HEK293 (cell line): ENCODE measurements at regions not wholly inside any gene's neighbourhood (a gene's known extent, or its start where the extent isn't known, plus 50 kb on each side); places are given as distances from the start of the nearest gene placed in this dataset.

Experiments used
- CTCF ChIA-PET: fragments of 350-600 bp; formaldehyde crosslinking; extraction: SDS; loops from one replicate; lab custom pipeline; 2021; ENCODE audit warnings: antibody characterized with exemption; lab: Yijun Ruan, JAX
- POLR2A ChIA-PET: fragments of 300-600 bp; formaldehyde crosslinking; extraction: SDS; loops from one replicate; lab custom pipeline; 2020; ENCODE audit warnings: antibody characterized with exemption, inconsistent platforms; lab: Yijun Ruan, JAX
- H3K27ac ChIP-seq: fragments of 200-500 bp; sonication (Bioruptor generic); 2 replicates; pipeline ENCODE4 v1.5.1; 2014; ENCODE audit warnings: low read depth, low read length, control low read depth, inconsistent platforms; ENCODE audit errors: extremely low read depth
- H3K36me3 ChIP-seq, 2 experiments: fragments of 200-500 bp in 1 of 2; sonication (Bioruptor generic) in 1 of 2; 1 replicate in 1 of 2; 2 replicates in 1 of 2; pipeline ENCODE4 v1.5.1; 2014 to 2017; ENCODE audit warnings: inconsistent platforms in 2 of 2, low read length in 2 of 2; ENCODE audit not compliant: control insufficient read depth in 2 of 2, insufficient read depth in 1 of 2
- H3K4me1 ChIP-seq: fragments of 200-500 bp; sonication (Bioruptor generic); 2 replicates; pipeline ENCODE4 v1.5.1; 2014; ENCODE audit warnings: mild to moderate bottlenecking, low read length, inconsistent platforms; ENCODE audit not compliant: control insufficient read depth, insufficient read depth
- H3K4me3 ChIP-seq: 2 replicates; pipeline ENCODE4 v1.5.1; 2011; ENCODE audit warnings: low read depth, mild to moderate bottlenecking, control low read depth, low read length, moderate library complexity
- H3K9me3 ChIP-seq: fragments of 200-500 bp; sonication (Bioruptor generic); 2 replicates; pipeline ENCODE4 v1.5.1; 2014; ENCODE audit warnings: low read depth, low read length, inconsistent platforms; ENCODE audit not compliant: control insufficient read depth, insufficient read depth
- ATF2 ChIP-seq: fragments of 450-650 bp; formaldehyde crosslinking; IDR thresholded peaks from 2 replicates; pipeline ENCODE4 v1.5.1; 2016; ENCODE audit warnings: missing biosample characterization, missing genetic modification characterization, low read depth
- KLF10 ChIP-seq: fragments of 450-650 bp; IDR thresholded peaks from 2 replicates; pipeline ENCODE4 v1.5.1; 2018; ENCODE audit warnings: missing biosample characterization, mild to moderate bottlenecking, missing genetic modification characterization
- KLF16 ChIP-seq: fragments of 450-650 bp; formaldehyde crosslinking; IDR thresholded peaks from 2 replicates; pipeline ENCODE4 v1.5.1; 2017; ENCODE audit warnings: missing biosample characterization, missing genetic modification characterization
- REPIN1 ChIP-seq: fragments of 450-650 bp; formaldehyde crosslinking; IDR thresholded peaks from 2 replicates; pipeline ENCODE4 v1.5.1; 2017; ENCODE audit warnings: missing biosample characterization, missing genetic modification characterization, low read depth
- SP3 ChIP-seq: fragments of 450-650 bp; formaldehyde crosslinking; IDR thresholded peaks from 2 replicates; pipeline ENCODE4 v1.5.1; 2016; ENCODE audit warnings: missing biosample characterization, missing genetic modification characterization
- SP7 ChIP-seq: fragments of 450-650 bp; formaldehyde crosslinking; IDR thresholded peaks from 2 replicates; pipeline ENCODE4 v1.5.1; 2016; ENCODE audit warnings: missing biosample characterization, missing genetic modification characterization
- ZBTB49 ChIP-seq: fragments of 450-650 bp; formaldehyde crosslinking; IDR thresholded peaks from 2 replicates; pipeline ENCODE4 v1.5.1; 2016; ENCODE audit warnings: missing biosample characterization, missing genetic modification characterization, low read depth
- ZFP69B ChIP-seq: fragments of 450-650 bp; formaldehyde crosslinking; IDR thresholded peaks from 2 replicates; pipeline ENCODE4 v1.5.1; 2016; ENCODE audit warnings: missing biosample characterization, missing genetic modification characterization
- ZNF138 ChIP-seq: fragments of 450-650 bp; formaldehyde crosslinking; IDR thresholded peaks from 2 replicates; pipeline ENCODE4 v1.5.1; 2016; ENCODE audit warnings: missing biosample characterization, missing genetic modification characterization, borderline replicate concordance
- ZNF211 ChIP-seq: fragments of 450-650 bp; formaldehyde crosslinking; IDR thresholded peaks from 2 replicates; pipeline ENCODE4 v1.5.1; 2016; ENCODE audit warnings: low read depth, missing biosample characterization, missing genetic modification characterization
- ZNF324 ChIP-seq: fragments of 450-650 bp; formaldehyde crosslinking; IDR thresholded peaks from 2 replicates; pipeline ENCODE4 v1.5.1; 2016; ENCODE audit warnings: missing biosample characterization, missing genetic modification characterization
- ZNF521 ChIP-seq: fragments of 450-650 bp; formaldehyde crosslinking; IDR thresholded peaks from 2 replicates; pipeline ENCODE4 v1.5.1; 2017; ENCODE audit warnings: missing biosample characterization, mild to moderate bottlenecking, missing genetic modification characterization
- ZNF701 ChIP-seq: fragments of 450-650 bp; formaldehyde crosslinking; IDR thresholded peaks from 2 replicates; pipeline ENCODE4 v1.5.1; 2016; ENCODE audit warnings: missing biosample characterization, missing genetic modification characterization
- ZNF747 ChIP-seq: fragments of 450-650 bp; formaldehyde crosslinking; IDR thresholded peaks from 2 replicates; pipeline ENCODE4 v1.5.1; 2016; ENCODE audit warnings: missing biosample characterization, missing genetic modification characterization
- ZSCAN23 ChIP-seq: fragments of 450-650 bp; formaldehyde crosslinking; IDR thresholded peaks from 2 replicates; pipeline ENCODE4 v1.5.1; 2016; ENCODE audit warnings: missing biosample characterization, missing genetic modification characterization
- ZSCAN30 ChIP-seq: fragments of 450-650 bp; IDR thresholded peaks from 2 replicates; pipeline ENCODE4 v1.5.1; 2018; ENCODE audit warnings: missing biosample characterization, mild to moderate bottlenecking, missing genetic modification characterization, moderate library complexity
- ZSCAN4 ChIP-seq: fragments of 450-650 bp; formaldehyde crosslinking; IDR thresholded peaks from 2 replicates; pipeline ENCODE4 v1.5.1; 2017; ENCODE audit warnings: missing biosample characterization, missing genetic modification characterization

GRCh38 chr9:115262952-115263351 is 145.0 kb upstream of the TNC start:
- no peak for TF ChIP-seq ATF2 (tag by site-specific recombination)
- TF ChIP-seq ZSCAN4 (tag by site-specific recombination) = no peak
- TF ChIP-seq ZSCAN23 (tag by site-specific recombination) = no peak
- no peak for TF ChIP-seq ZNF747 (tag by site-specific recombination)
- TF ChIP-seq, all 188 proteins: peak for 0
- ChIA-PET POLR2A (interaction anchor here (1.4 kb wide), 1 partner anchor 145 kb away, joined by 7 read pairs; the partner anchor contains the start of gene TNC), CTCF (interaction anchor here (0.7 to 1.2 kb wide), 5 partner anchors 10 to 716 kb away, joined by 3 to 4 read pairs (median 3); partner anchors contain the start of gene TNFSF15)
- no peak overlapping the region for H3K4me3 ChIP-seq
- H3K36me3 ChIP-seq = no peaks in the 10 kb centered on the region
- H3K4me1 ChIP-seq = peaks cover 6% of the 10 kb centered on the region; the same call in 1 of the 2 replicates
- H3K9me3 ChIP-seq = no peaks in the 10 kb centered on the region
- H3K27ac ChIP-seq = no peak overlapping the region

GRCh38 chr9:115263371-115264075 is 145.6 kb upstream of the TNC start:
- no peak for TF ChIP-seq KLF16
- no peak for TF ChIP-seq ZNF521 (tag by site-specific recombination)
- TF ChIP-seq KLF10 (tag by site-specific recombination) = no peak
- TF ChIP-seq SP7 = no peak
- TF ChIP-seq REPIN1 (tag by site-specific recombination) = no peak
- TF ChIP-seq SP3 (tag by site-specific recombination) = no peak
- no peak for TF ChIP-seq ZNF211
- no peak for TF ChIP-seq ZNF138
- TF ChIP-seq ZSCAN30 = no peak
- peaks cover 6% of the 10 kb centered on the region; the same call in 1 of the 2 replicates for H3K4me1 ChIP-seq
- no peak overlapping the region for H3K27ac ChIP-seq
- CTCF ChIA-PET = interaction anchor here (0.7 to 1.5 kb wide), 4 partner anchors 10 to 716 kb away, joined by 3 to 4 read pairs (median 4); no protein-coding TSS in a partner anchor
- H3K4me3 ChIP-seq = no peak overlapping the region
- H3K36me3 ChIP-seq = no peaks in the 10 kb centered on the region
- H3K9me3 ChIP-seq = no peaks in the 10 kb centered on the region
- POLR2A ChIA-PET = no interaction called here

GRCh38 chr9:115264313-115264712 is 146.4 kb upstream of the TNC start:
- Histone ChIP-seq H3K9me3 (no peaks in the 10 kb centered on the region), H3K4me1 (peaks cover 6% of the 10 kb centered on the region; the same call in 1 of the 2 replicates), H3K27ac (no peak overlapping the region), H3K36me3 (no peaks in the 10 kb centered on the region), H3K4me3 (no peak overlapping the region)
- ChIA-PET POLR2A (no interaction called here), CTCF (interaction anchor here (1.5 kb wide), 1 partner anchor 260 kb away, joined by 4 read pairs; no protein-coding TSS in a partner anchor)
- no peak for TF ChIP-seq ZNF701 (tag by site-specific recombination)
- TF ChIP-seq ZNF324 (tag by site-specific recombination) = no peak
- no peak for TF ChIP-seq ZFP69B (tag by site-specific recombination)
- no peak for TF ChIP-seq ZBTB49 (tag by site-specific recombination)
